Activated gamma-delta T cell treated with Interleukin-2 at 50 U/mL for 16 hours (primary cell): ENCODE measurements at regions not wholly inside any gene's neighbourhood (a gene's known extent, or its start where the extent isn't known, plus 50 kb on each side); places are given as distances from the start of the nearest gene placed in this dataset.

Source experiments
- DNase-seq: peaks from one replicate; pipeline ENCODE4 v3.0.0-alpha.2; 2020

DNA sequence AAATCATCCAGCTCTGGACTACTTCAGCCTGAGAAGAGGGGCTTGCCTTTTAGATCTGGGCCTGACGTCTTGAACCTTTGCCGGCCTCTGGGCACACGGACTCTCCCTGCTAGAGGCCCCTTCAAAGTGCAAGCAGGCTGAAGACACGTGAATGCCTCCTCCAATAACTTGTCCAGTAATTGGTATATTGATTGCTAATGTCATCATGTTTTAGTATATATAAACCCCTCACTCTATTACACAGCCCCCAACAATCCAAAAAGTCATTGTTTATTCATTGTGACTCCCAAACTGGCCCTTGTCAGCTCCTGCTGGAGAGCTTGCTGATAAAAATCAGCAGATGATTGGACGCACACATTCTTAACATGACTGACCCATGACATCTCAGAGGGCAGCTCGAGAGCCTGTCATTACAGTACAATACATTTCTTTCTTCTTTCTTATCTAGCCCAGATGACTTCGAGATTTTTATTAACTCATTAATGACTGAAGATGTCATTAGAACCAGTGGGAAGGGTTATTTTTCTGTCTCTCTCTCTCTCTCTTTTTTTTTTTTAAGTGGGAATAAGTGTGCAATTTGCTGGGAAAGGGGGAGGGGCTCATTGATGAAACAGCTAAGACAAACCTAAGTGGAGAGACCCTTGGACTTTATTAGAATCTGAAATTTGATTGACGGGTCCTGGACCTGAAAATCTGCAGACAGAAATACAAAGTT lies 65.5 kb upstream of the NR2F2 start:
- DNase-seq, result no peak

- no peak for DNase-seq
These were observed 64.0 kb upstream of the NR2F2 start for GRCh38 chr15:96266456-96266855.

GRCh38 chr15:96267463-96267862 lies 63.0 kb upstream of the NR2F2 start:
- DNase-seq, result no peak

- DNase-seq, result no peak
These were observed 61.9 kb upstream of the NR2F2 start for GRCh38 chr15:96268442-96269204.

- no peak for DNase-seq
These were observed 59.8 kb upstream of the NR2F2 start for GRCh38 chr15:96270581-96271172.

DNA sequence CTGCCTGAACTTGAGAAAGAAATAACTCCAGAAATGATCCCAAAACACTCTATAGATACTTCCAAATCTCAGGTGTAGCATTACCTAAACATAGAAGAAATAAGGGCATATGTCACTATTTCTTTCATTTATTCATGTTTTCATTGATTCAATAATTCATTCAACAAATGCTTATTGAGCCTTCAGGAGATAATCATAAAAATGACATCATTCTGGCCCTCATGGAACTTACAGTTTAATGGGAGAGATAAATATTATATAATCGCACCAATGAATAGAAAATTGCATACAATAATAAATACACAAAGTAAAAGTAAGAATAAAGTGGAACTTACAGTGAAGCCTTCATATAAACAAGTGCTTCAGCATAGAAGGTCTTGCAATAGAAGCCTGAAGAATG lies 58.1 kb upstream of the NR2F2 start:
- DNase-seq, result no peak

- no peak for DNase-seq
These were observed 57.0 kb upstream of the NR2F2 start for GRCh38 chr15:96273317-96274086.

DNA sequence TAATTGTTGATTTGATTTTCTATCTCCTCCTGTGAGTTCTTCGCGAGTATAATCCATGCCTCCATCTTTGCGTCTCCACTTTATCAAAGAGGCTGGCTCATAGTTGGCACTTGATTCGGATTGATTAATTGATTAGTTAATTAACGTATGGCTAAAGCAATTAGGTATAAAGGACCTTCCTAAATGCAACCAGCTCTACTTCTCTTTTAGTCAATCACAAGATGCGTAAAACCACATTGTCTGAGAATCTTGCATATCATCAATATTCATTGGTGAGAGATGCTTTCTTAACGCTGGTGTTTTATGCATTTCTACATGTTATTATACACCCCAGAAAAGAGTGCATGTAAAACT lies 56.4 kb upstream of the NR2F2 start:
- DNase-seq, result no peak

GRCh38 chr15:96274698-96275097 lies 55.8 kb upstream of the NR2F2 start:
- DNase-seq, result no peak

DNA sequence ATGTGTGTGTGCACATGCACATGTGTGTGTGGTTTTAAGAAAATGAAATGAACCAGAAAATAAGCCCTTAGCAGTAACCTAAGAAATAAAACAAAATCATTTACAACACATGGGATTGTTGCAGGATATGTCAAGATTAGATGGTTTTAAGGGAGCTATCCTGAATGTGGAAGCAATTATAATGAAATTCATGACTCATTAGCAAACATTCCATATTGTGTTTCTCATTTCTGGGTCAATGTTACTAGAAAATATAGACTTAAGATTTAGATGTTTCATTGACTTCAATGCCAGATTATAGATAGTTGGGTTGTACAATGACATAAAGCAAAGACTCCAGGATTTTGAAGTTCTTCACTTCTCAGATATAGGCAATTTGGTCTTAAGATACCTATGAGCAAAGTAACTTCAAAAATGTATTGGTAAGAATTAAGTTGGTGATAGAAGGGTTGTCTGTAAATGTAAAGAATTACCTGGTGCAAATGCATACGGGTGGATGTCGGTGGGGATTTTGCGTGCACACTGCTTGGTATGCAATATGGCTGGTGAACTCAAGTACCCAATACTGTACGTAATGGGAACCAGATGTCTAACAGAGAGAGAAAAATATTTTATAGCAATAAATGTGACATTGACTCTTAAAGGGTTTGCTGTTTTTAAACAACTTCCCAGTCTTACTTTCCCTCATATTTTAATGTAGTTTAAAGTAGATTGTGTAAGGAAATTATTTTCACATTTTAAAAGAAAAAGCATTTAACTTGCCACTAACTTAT lies 53.9 kb upstream of the NR2F2 start:
- DNase-seq, result no peak
